HG03066 (cell line): ENCODE measurements at regions not wholly inside any gene's neighbourhood (a gene's known extent, or its start where the extent isn't known, plus 50 kb on each side); places are given as distances from the start of the nearest gene placed in this dataset.
A peak's percentile ranks its signal among the peaks of the same experiment; 100 is the strongest.

Experiments used
- ATAC-seq: cut with Tn5 transposase; IDR thresholded peaks from one replicate; pipeline ENCODE4 v1.9.1; 2021; ENCODE audit warnings: low read depth; ENCODE audit not compliant: unreplicated experiment

- no peak for ATAC-seq
These were observed 99.4 kb upstream of the CTTNBP2 start for GRCh38 chr7:117972606-117973005.

GRCh38 chr7:117973975-117974374 is 100.7 kb upstream of the CTTNBP2 start:
- no peak for ATAC-seq

GRCh38 chr7:117974891-117975290 is 101.7 kb upstream of the CTTNBP2 start:
- no peak for ATAC-seq

GRCh38 chr7:117975476-117975875 is 102.2 kb upstream of the CTTNBP2 start:
- ATAC-seq, result no peak

- ATAC-seq, result no peak
These were observed 106.8 kb upstream of the CTTNBP2 start for GRCh38 chr7:117979954-117980497.

- no peak for ATAC-seq
These were observed 109.1 kb upstream of the CTTNBP2 start for GRCh38 chr7:117982071-117983055.

GRCh38 chr7:117986645-117987269 is 113.5 kb upstream of the CTTNBP2 start:
- ATAC-seq, result no peak

- no peak for ATAC-seq
These were observed 117.6 kb upstream of the CTTNBP2 start for GRCh38 chr7:117990834-117991233.

- no peak for ATAC-seq
These were observed 119.6 kb upstream of the CTTNBP2 start for GRCh38 chr7:117992635-117993376.

GRCh38 chr7:117993377-117994003 is 120.2 kb upstream of the CTTNBP2 start:
- ATAC-seq, result peak; percentile 89

- no peak for ATAC-seq
These were observed 122.8 kb upstream of the CTTNBP2 start for GRCh38 chr7:117995850-117996650.

- no peak for ATAC-seq
These were observed 124.9 kb upstream of the CTTNBP2 start for GRCh38 chr7:117997862-117998825.

- no peak for ATAC-seq
These were observed 127.4 kb upstream of the CTTNBP2 start for GRCh38 chr7:118000480-118001202.

GRCh38 chr7:118003476-118003875 is 130.2 kb upstream of the CTTNBP2 start:
- ATAC-seq, result no peak

- no peak for ATAC-seq
These were observed 131.8 kb upstream of the CTTNBP2 start for GRCh38 chr7:118005026-118005425.

GRCh38 chr7:118006979-118007378 is 133.7 kb upstream of the CTTNBP2 start:
- no peak for ATAC-seq

GRCh38 chr7:118009419-118009818 is 136.2 kb upstream of the CTTNBP2 start:
- no peak for ATAC-seq

- no peak for ATAC-seq
These were observed 138.4 kb upstream of the CTTNBP2 start for GRCh38 chr7:118011652-118012051.
